Inflammatory macrophage (primary cell): ENCODE measurements at regions not wholly inside any gene's neighbourhood (a gene's known extent, or its start where the extent isn't known, plus 50 kb on each side); places are given as distances from the start of the nearest gene placed in this dataset.
"Not testable (repeated sequence)": the region's sequence is repeated elsewhere in the genome, so short reads cannot be mapped to it uniquely, and the experiment has no call there.

Experiments
- DNase-seq, 2 donors: peaks; one replicate each; pipeline ENCODE4 v3.0.0-alpha.2; 2020 to 2022

GRCh38 chr5:118551716-118552115 is 436.6 kb downstream of the DTWD2 start:
- no peak for DNase-seq

- DNase-seq = no peak
These were observed 437.3 kb downstream of the DTWD2 start for GRCh38 chr5:118551031-118551430.

GRCh38 chr5:118548761-118549720 is 439.3 kb downstream of the DTWD2 start:
- DNase-seq = peak in 1 of 2 donors; percentile 18

GRCh38 chr5:118545470-118545869 is 442.9 kb downstream of the DTWD2 start:
- DNase-seq = no peak

GRCh38 chr5:118544887-118545449 is 443.4 kb downstream of the DTWD2 start:
- no peak for DNase-seq

GRCh38 chr5:118533923-118534322 is 454.4 kb downstream of the DTWD2 start:
- DNase-seq = no peak

GRCh38 chr5:118533156-118533555 is 455.2 kb downstream of the DTWD2 start:
- DNase-seq = no peak

GRCh38 chr5:118531276-118531675 is 457.1 kb downstream of the DTWD2 start:
- DNase-seq = no peak

GRCh38 chr5:118529361-118530144 is 458.8 kb downstream of the DTWD2 start:
- no peak for DNase-seq

GRCh38 chr5:118522626-118523025 is 465.7 kb downstream of the DTWD2 start:
- DNase-seq = no peak

GRCh38 chr5:118520771-118521415 is 467.5 kb downstream of the DTWD2 start:
- no peak for DNase-seq

GRCh38 chr5:118519466-118519865 is 468.9 kb downstream of the DTWD2 start:
- no peak for DNase-seq

- DNase-seq = no peak
These were observed 469.6 kb downstream of the DTWD2 start for GRCh38 chr5:118518720-118519119.

- no peak for DNase-seq
These were observed 476.5 kb downstream of the DTWD2 start for GRCh38 chr5:118511846-118512245.

- DNase-seq = no peak
These were observed 482.0 kb downstream of the DTWD2 start for GRCh38 chr5:118506217-118506852.

- not testable (repeated sequence) for DNase-seq
These were observed 486.1 kb downstream of the DTWD2 start for GRCh38 chr5:118502232-118502631.

- DNase-seq = no peak
These were observed 497.0 kb downstream of the DTWD2 start for GRCh38 chr5:118491351-118491750.

GRCh38 chr5:118486647-118487225 is 501.6 kb downstream of the DTWD2 start:
- DNase-seq = no peak

- DNase-seq = no peak
These were observed 509.1 kb downstream of the DTWD2 start for GRCh38 chr5:118479285-118479684.

GRCh38 chr5:118478852-118479251 is 509.5 kb downstream of the DTWD2 start:
- no peak for DNase-seq

GRCh38 chr5:118468085-118468484 is 520.3 kb downstream of the DTWD2 start:
- DNase-seq = no peak

- DNase-seq = no peak
These were observed 521.2 kb downstream of the DTWD2 start for GRCh38 chr5:118467103-118467502.
